HL-60 (cell line): ENCODE measurements at regions not wholly inside any gene's neighbourhood (a gene's known extent, or its start where the extent isn't known, plus 50 kb on each side); places are given as distances from the start of the nearest gene placed in this dataset.

Experiments used
- DNase-seq, 2 experiments: peaks; one replicate each; pipeline ENCODE4 v3.0.0-alpha.2; 2010 to 2020; ENCODE audit warnings: low read depth in 1 of 2, low spot score in 1 of 2
- H3K27ac ChIP-seq: fragments of 250-450 bp; sonication (Bioruptor Pico); replicated peaks from 2 replicates; pipeline ENCODE4 v1.5.1; 2020; ENCODE audit warnings: mild to moderate bottlenecking, moderate library complexity
- H3K27me3 ChIP-seq: fragments of 250-450 bp; sonication (Bioruptor Pico); 2 replicates; pipeline ENCODE4 v1.5.1; 2021; ENCODE audit warnings: mild to moderate bottlenecking, moderate library complexity; ENCODE audit not compliant: insufficient read depth, poor library complexity, severe bottlenecking
- H3K4me3 ChIP-seq: replicated peaks from 2 replicates; pipeline ENCODE4 v1.5.1; 2011; ENCODE audit warnings: mild to moderate bottlenecking, control low read depth, low read length; ENCODE audit not compliant: insufficient read depth
- CTCF ChIP-seq: IDR thresholded peaks from one replicate; pipeline ENCODE4 v1.5.1; 2011; ENCODE audit warnings: low read length, control low read depth, inconsistent platforms; ENCODE audit not compliant: insufficient read depth
- GABPA ChIP-seq: IDR thresholded peaks from 2 replicates; pipeline ENCODE4 v1.6.1; 2012; ENCODE audit warnings: low read depth
- POLR2AphosphoS5 ChIP-seq: IDR thresholded peaks from 2 replicates; pipeline ENCODE4 v1.6.1; 2012; ENCODE audit warnings: low read depth
- SPI1 ChIP-seq: IDR thresholded peaks from 2 replicates; pipeline ENCODE4 v1.6.1; 2012; ENCODE audit warnings: low read depth, mild to moderate bottlenecking, borderline replicate concordance
- TF ChIP-seq, protein P1 (sequence below): IDR thresholded peaks from 2 replicates; pipeline ENCODE4 v1.6.1; 2012; ENCODE audit warnings: low read depth; ENCODE audit not compliant: insufficient replicate concordance

- no peaks in the 10 kb centered on the region for H3K27me3 ChIP-seq
- H3K27ac ChIP-seq: no peak overlapping the region
- DNase-seq: no peak
- no peak overlapping the region for H3K4me3 ChIP-seq
- TF ChIP-seq, protein P1, sequence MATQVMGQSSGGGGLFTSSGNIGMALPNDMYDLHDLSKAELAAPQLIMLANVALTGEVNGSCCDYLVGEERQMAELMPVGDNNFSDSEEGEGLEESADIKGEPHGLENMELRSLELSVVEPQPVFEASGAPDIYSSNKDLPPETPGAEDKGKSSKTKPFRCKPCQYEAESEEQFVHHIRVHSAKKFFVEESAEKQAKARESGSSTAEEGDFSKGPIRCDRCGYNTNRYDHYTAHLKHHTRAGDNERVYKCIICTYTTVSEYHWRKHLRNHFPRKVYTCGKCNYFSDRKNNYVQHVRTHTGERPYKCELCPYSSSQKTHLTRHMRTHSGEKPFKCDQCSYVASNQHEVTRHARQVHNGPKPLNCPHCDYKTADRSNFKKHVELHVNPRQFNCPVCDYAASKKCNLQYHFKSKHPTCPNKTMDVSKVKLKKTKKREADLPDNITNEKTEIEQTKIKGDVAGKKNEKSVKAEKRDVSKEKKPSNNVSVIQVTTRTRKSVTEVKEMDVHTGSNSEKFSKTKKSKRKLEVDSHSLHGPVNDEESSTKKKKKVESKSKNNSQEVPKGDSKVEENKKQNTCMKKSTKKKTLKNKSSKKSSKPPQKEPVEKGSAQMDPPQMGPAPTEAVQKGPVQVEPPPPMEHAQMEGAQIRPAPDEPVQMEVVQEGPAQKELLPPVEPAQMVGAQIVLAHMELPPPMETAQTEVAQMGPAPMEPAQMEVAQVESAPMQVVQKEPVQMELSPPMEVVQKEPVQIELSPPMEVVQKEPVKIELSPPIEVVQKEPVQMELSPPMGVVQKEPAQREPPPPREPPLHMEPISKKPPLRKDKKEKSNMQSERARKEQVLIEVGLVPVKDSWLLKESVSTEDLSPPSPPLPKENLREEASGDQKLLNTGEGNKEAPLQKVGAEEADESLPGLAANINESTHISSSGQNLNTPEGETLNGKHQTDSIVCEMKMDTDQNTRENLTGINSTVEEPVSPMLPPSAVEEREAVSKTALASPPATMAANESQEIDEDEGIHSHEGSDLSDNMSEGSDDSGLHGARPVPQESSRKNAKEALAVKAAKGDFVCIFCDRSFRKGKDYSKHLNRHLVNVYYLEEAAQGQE: no peak
- no peak for TF ChIP-seq POLR2AphosphoS5
- TF ChIP-seq GABPA: no peak
- TF ChIP-seq CTCF: no peak
Observed at GRCh38 chr2:12607971-12608370, 108.8 kb upstream of the TRIB2 start.

- Histone ChIP-seq H3K4me3 (no peak overlapping the region), H3K27me3 (no peaks in the 10 kb centered on the region), H3K27ac (no peak overlapping the region)
- no peak for DNase-seq
- TF ChIP-seq SPI1 (no peak), POLR2AphosphoS5 (no peak), CTCF (no peak), GABPA (no peak)
- TF ChIP-seq, protein P1: no peak
Observed at GRCh38 chr2:12610314-12610713, 106.4 kb upstream of the TRIB2 start.

DNA sequence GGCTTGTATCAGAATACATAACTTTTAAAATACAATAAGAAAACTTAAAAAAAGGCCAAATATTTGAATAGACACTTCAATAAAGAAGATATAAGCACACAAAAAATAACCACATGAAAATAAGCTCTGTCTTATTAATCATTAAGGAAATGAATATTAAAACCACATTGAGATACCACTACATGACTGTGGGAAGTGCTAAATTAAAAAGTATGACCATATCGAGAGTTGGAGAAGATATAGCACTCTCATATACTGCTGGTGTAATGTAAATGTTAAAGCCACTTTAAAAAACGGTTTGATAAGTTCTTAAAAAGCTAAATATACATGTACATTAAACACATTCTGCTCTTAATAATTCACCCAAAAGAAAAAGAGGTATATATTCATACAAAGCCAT, 104.6 kb upstream of the TRIB2 start:
- no peak for TF ChIP-seq GABPA
- no peak for TF ChIP-seq POLR2AphosphoS5
- TF ChIP-seq, protein P1: no peak
- TF ChIP-seq SPI1: no peak
- TF ChIP-seq CTCF: no peak
- no peak overlapping the region for H3K4me3 ChIP-seq
- no peak overlapping the region for H3K27ac ChIP-seq
- no peaks in the 10 kb centered on the region for H3K27me3 ChIP-seq
- no peak for DNase-seq
